ENCODE measurements at regions not wholly inside any gene's neighbourhood (a gene's known extent, or its start where the extent isn't known, plus 50 kb on each side); places are given as distances from the start of the nearest gene placed in this dataset.

DNA sequence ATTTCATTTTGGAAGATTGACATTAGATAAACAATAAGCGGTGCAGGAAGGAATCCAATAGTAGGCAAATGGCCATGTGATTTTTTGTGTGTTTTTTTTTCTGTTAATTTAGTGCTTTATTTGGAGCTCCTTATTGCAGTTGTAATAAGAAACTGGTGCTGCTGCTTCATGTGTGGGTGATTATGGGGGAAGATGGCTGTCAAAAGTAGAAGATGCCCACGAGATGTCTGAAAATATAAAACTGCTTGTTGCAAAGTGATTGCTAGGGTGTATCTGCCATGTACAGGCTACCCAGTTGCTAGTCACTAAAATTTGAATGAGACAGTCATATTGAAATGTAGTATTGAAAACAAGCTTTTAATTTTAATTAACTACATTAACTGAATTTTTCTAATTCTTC lies 216.7 kb upstream of the FTMT start:
- FAIRE-seq: no peak
- TF ChIP-seq ZNF212 (CRISPR knock-in tag; IDR thresholded peaks at IDR 0.05) (no peak), TAF1 (IDR thresholded peaks at IDR 0.05; ENCODE audit: control insufficient read depth, extremely low read depth, insufficient read depth, low read length, severe bottlenecking) (no peak), ZNF217 (CRISPR knock-in tag; IDR thresholded peaks at IDR 0.05) (no peak), MEIS2 (IDR thresholded peaks at IDR 0.05; ENCODE audit: partially characterized antibody) (no peak), RBFOX2 (IDR thresholded peaks at IDR 0.05; ENCODE audit: low read depth, low read length) (no peak), TCF3 (CRISPR knock-in tag; IDR thresholded peaks at IDR 0.05) (no peak), MNT (conservative IDR thresholded peaks at IDR 0.05) (no peak), MAFG (tag; conservative IDR thresholded peaks at IDR 0.05) (no peak), SIRT6 (IDR thresholded peaks at IDR 0.05; ENCODE audit: low read depth, low read length) (no peak), RBM15 (IDR thresholded peaks at IDR 0.05; ENCODE audit: insufficient read depth, low read length) (no peak), CTBP1 (IDR thresholded peaks at IDR 0.05; ENCODE audit: borderline replicate concordance) (no peak), MAZ (CRISPR knock-in tag; conservative IDR thresholded peaks at IDR 0.05 in 1 of 2, IDR thresholded peaks at IDR 0.05 in 1 of 2) (no peak), NR3C1 (CRISPR knock-in tag; IDR thresholded peaks at IDR 0.05) (no peak), POLR2AphosphoS5 (IDR thresholded peaks at IDR 0.05; ENCODE audit: control insufficient read depth, insufficient read depth, low read depth, low read length) (no peak), RFX7 (CRISPR knock-in tag; IDR thresholded peaks at IDR 0.05) (no peak), ADNP (tag; IDR thresholded peaks at IDR 0.05) (no peak), NEUROD1 (IDR thresholded peaks at IDR 0.05; ENCODE audit: borderline replicate concordance, low read depth, low read length, partially characterized antibody) (no peak)
- TF ChIP-seq, protein P1, sequence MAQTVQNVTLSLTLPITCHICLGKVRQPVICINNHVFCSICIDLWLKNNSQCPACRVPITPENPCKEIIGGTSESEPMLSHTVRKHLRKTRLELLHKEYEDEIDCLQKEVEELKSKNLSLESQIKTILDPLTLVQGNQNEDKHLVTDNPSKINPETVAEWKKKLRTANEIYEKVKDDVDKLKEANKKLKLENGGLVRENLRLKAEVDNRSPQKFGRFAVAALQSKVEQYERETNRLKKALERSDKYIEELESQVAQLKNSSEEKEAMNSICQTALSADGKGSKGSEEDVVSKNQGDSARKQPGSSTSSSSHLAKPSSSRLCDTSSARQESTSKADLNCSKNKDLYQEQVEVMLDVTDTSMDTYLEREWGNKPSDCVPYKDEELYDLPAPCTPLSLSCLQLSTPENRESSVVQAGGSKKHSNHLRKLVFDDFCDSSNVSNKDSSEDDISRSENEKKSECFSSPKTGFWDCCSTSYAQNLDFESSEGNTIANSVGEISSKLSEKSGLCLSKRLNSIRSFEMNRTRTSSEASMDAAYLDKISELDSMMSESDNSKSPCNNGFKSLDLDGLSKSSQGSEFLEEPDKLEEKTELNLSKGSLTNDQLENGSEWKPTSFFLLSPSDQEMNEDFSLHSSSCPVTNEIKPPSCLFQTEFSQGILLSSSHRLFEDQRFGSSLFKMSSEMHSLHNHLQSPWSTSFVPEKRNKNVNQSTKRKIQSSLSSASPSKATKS (CRISPR knock-in tag; IDR thresholded peaks at IDR 0.05): no peak
- TF ChIP-seq, protein P2, sequence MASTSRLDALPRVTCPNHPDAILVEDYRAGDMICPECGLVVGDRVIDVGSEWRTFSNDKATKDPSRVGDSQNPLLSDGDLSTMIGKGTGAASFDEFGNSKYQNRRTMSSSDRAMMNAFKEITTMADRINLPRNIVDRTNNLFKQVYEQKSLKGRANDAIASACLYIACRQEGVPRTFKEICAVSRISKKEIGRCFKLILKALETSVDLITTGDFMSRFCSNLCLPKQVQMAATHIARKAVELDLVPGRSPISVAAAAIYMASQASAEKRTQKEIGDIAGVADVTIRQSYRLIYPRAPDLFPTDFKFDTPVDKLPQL (IDR thresholded peaks at IDR 0.05; ENCODE audit: extremely low read depth, insufficient read length): no peak

More for the DNA sequence above, 216.7 kb upstream of the FTMT start:
- ATAC-seq (no peak), DNase-seq (ENCODE audit: extremely low read depth in 1 of 4, low spot score in 3 of 4) (no peak)
- in situ Hi-C loops (cut with MboI): no loop called here
- no TSS peak for BruUV-seq (replicated peaks)
- intact Hi-C loops (cut with micrococcal nuclease): loop anchor here (5.0 kb wide), 1 partner anchor 232 kb away; no protein-coding TSS in a partner anchor
- Histone ChIP-seq H3K4me3 (no peak overlapping the region), H3K36me3 (ENCODE audit: control insufficient read depth, insufficient read depth, low read length) (no peaks in the 10 kb centered on the region), H3K27ac (ENCODE audit: extremely low read depth, low read depth, low read length) (no peak overlapping the region), H3K9ac (ENCODE audit: insufficient read depth in 1 of 2, low read depth in 2 of 2, low read length in 2 of 2) (no peak overlapping the region), H2AFZ (ENCODE audit: low read depth, low read length) (no peak overlapping the region), H3K9me1 (ENCODE audit: control insufficient read depth, insufficient read depth, low read length) (no peaks in the 10 kb centered on the region), H3K9me3 (replicated peaks; ENCODE audit: control insufficient read depth, insufficient read depth, low read depth, low read length) (no peaks in the 10 kb centered on the region), H3K4me2 (ENCODE audit: insufficient read depth, low read length) (no peak overlapping the region), H4K20me1 (replicated peaks; ENCODE audit: control insufficient read depth, insufficient read depth, low read length) (no peaks in the 10 kb centered on the region), H3K4me1 (replicated peaks in 1 of 2; ENCODE audit: control insufficient read depth in 2 of 2, insufficient read depth in 2 of 2, low read length in 2 of 2) (no peaks in the 10 kb centered on the region), H3K79me2 (ENCODE audit: control insufficient read depth, insufficient read depth, low read length) (no peaks in the 10 kb centered on the region), H3K27me3 (ENCODE audit: control insufficient read depth in 2 of 2, insufficient read depth in 2 of 2, low read length in 2 of 2) (no peaks in the 10 kb centered on the region)
- 13% methylated on average over 2 of the region's 2 CpGs for WGBS (ENCODE audit: insufficient coverage, low coverage, missing lambda C conversion rate)
- POLR2A ChIA-PET: no interaction called here
- CTCF ChIA-PET (ENCODE audit: low intra/inter-chr PET ratio): no interaction called here

All from K562 (cell line).